GM12873 (cell line): ENCODE measurements at regions not wholly inside any gene's neighbourhood (a gene's known extent, or its start where the extent isn't known, plus 50 kb on each side); places are given as distances from the start of the nearest gene placed in this dataset.

Source experiments
- TF ChIP-seq, protein P1 (sequence below): IDR thresholded peaks from 2 replicates; pipeline ENCODE4 v1.5.1; 2012; ENCODE audit warnings: low read depth, mild to moderate bottlenecking, moderate library complexity, low read length, control low read depth; ENCODE audit not compliant: insufficient read depth; ENCODE audit errors: missing control alignments

DNA sequence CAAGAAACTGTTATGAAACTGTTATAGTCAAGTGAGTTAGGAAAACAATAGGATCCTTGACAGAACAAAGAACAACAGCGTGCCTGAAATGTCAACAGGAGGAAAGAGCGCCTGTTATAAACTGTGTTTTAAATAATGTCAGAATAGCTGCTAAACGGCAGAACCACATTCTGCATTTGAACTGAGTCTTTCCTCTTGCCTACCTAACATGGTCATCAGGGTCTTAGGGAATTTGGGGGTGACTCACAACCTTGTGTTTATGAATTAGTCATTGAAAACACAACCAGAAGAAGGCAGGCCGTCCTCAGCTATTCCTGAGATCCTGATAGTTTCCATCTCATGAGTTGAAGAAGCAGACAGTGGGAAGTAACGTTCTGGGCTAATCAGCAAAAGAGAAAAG lies 222.0 kb upstream of the FN1 start:
- TF ChIP-seq, protein P1, sequence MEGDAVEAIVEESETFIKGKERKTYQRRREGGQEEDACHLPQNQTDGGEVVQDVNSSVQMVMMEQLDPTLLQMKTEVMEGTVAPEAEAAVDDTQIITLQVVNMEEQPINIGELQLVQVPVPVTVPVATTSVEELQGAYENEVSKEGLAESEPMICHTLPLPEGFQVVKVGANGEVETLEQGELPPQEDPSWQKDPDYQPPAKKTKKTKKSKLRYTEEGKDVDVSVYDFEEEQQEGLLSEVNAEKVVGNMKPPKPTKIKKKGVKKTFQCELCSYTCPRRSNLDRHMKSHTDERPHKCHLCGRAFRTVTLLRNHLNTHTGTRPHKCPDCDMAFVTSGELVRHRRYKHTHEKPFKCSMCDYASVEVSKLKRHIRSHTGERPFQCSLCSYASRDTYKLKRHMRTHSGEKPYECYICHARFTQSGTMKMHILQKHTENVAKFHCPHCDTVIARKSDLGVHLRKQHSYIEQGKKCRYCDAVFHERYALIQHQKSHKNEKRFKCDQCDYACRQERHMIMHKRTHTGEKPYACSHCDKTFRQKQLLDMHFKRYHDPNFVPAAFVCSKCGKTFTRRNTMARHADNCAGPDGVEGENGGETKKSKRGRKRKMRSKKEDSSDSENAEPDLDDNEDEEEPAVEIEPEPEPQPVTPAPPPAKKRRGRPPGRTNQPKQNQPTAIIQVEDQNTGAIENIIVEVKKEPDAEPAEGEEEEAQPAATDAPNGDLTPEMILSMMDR, result no peak

DNA sequence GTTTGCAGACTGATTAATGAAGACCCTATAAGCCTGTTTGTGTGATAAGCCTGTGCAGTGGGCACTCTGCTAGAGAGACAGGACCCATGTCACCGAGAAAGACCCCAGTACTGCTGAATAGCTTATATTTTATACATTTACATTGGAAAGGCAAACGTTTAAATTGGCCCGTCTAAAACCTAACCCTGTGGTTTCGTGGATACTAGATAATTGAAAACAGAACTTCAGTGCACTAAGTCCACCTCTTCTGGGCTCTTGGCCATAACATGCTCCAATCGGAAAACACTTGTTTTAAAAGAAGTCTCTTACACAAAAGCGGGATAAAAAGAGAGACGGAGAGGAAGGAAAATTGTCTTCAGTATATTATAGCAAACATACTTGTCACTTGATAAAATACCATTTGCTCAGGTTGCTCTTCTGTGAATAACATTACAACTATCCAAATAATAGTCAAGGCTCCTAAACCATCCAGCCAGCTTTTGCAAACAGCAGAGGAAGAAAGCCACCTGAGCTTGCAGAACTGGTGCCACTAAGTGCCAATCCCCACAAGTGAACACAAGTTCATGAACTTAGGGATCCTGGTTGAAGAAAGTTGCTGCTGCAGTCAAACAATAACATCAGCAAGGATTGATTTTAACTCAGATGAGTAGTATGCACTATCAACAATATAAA lies 218.4 kb upstream of the FN1 start:
- TF ChIP-seq, protein P1, result no peak

DNA sequence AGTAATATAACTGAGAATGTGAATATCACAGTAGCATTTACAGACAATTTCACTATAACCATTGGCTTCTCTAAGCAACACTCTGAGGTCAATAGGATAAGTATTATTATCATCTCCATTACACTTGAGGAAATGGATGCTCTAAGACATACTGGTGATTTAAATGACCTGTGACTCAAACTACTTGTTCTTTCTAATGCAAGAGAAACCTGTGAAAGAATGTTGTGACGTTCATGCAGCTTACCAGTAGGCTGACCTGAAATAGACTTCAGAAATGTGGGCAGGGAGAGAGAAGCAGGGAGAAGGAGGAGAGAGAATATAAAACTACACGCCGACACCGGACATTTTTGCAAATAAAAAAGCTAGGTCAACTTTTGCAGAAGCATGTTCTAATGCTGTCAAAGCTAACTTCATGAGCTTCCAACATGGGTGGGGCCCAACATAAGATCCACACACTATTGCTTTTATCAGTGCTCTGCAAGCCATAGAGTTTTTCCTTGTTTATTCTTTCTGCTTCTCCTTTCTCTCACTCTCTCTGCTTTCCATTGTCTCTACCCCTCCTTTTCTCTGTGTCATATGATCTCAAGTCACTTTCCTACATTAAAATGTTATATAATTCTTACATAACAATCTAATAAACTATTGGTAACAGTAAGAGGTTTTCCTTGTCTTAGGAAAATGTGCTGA lies 217.6 kb upstream of the FN1 start:
- TF ChIP-seq, protein P1, result no peak

DNA sequence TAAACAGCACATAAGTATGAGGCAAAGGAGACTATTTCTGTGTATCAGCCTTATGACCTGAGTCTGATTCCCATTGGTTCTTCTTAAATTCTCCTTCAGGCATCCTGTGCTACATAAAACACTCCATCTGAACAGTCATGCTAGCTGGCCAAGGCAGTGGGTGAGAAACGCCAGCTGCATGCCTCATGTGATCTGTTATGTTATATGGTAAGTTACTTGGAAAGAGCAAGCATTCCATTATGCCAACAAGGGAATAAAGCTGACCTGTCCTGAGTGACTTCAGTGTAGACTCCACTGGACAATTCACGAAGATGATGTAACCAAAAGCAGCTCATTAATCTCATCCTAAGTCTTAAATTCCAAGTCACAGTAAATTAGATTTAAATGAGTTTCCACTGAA lies 216.5 kb upstream of the FN1 start:
- TF ChIP-seq, protein P1, result no peak

DNA sequence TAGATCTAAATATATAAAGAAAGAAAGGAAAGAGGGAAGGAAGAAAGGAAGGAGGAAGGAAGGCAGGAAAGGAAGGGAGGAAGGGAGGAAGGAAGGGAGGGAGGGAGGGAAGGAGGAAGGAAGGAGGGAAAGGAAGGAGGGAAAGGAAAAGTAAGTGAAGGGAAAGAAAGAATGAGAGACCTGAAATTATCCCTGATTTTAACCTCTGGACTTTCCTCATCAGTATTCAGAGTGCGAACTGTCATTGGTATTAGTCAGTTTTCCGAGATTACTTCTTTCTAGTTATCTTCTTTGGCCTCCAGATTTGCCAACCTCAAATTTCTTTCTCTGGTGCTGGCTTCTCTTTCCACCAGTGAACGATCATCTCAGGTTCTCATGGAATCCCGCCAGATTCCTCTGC lies 215.5 kb upstream of the FN1 start:
- TF ChIP-seq, protein P1, result no peak

DNA sequence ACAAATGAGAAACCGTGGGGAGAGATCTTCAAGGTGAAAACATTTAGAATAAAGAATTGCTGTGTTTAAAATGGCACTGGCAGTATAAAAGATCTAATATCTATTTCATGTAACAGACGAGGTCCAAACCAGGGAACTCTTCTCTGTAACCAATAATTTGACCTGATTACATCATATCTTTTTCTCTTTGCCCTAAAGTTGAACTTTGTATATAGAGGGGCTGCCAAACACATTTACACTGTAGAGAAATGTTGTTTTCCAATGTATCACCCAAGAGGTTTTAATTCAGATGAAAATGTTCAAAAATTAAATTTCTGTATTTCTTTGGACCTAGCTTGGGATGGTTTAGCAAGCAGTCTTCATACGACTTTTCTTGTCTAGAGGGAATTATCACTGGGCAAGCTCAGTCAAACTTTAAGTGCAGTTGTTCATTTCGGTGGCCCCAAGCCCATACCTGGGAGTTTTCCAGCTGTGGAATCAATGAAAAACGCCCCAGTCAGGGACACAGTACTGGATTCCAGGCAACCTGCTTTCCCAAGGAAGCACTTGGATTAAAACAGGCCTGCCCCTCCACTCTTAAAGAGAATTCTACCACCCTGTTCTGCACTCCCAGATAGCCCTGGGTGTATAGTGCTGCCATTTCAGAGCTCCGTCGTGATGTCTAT lies 208.5 kb upstream of the FN1 start:
- TF ChIP-seq, protein P1, result no peak

DNA sequence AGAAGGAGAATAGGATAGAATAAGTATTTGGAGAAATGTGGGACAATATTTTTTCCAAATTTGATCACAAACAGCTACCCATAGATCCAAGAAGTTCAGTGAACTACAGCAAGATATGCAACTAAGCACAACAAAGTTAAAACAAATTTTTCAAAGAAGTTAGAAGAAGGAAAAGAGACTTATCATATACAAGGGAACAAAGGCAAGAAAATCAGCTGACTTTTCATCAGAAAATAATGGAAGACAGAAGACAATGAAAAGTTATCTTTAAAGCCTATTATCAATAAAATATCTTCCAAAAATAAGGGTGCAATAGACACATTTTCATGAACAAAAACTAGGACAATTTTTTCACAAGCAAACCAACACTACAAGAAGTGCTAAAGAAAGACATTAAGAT lies 202.8 kb upstream of the FN1 start:
- TF ChIP-seq, protein P1, result no peak
